Stimulated activated CD4-positive, alpha-beta T cell treated with anti-CD3 and anti-CD28 coated beads, Interleukin-12 subunit alpha, Interleukin-12 subunit beta, amount 100 ng/mL, for 48 hours (primary cell): ENCODE measurements at regions not wholly inside any gene's neighbourhood (a gene's known extent, or its start where the extent isn't known, plus 50 kb on each side); places are given as distances from the start of the nearest gene placed in this dataset.
"Not testable (repeated sequence)": the region's sequence is repeated elsewhere in the genome, so short reads cannot be mapped to it uniquely, and the experiment has no call there.

Source experiments
- DNase-seq, 3 donors: peaks; one replicate each; pipeline ENCODE4 v3.0.0-alpha.2; 2020; ENCODE audit warnings: low read depth in 2 of 3, low spot score in 1 of 3

- no peak for DNase-seq
Observed at GRCh38 chr3:99586701-99587100, 51.7 kb upstream of the COL8A1 start.

- DNase-seq, result no peak
Observed at GRCh38 chr3:99579965-99580364, 58.4 kb upstream of the COL8A1 start.

- no peak for DNase-seq
Observed at GRCh38 chr3:99579246-99579645, 59.1 kb upstream of the COL8A1 start.

GRCh38 chr3:99578339-99578970 is 59.9 kb upstream of the COL8A1 start:
- no peak for DNase-seq

- DNase-seq, result no peak
Observed at GRCh38 chr3:99576904-99577559, 61.4 kb upstream of the COL8A1 start.

GRCh38 chr3:99575683-99576082 is 62.7 kb upstream of the COL8A1 start:
- no peak for DNase-seq

GRCh38 chr3:99570061-99570460 is 68.3 kb upstream of the COL8A1 start:
- no peak for DNase-seq

GRCh38 chr3:99568663-99569335 is 69.6 kb upstream of the COL8A1 start:
- no peak for DNase-seq

- DNase-seq, result no peak
Observed at GRCh38 chr3:99565331-99565730, 73.1 kb upstream of the COL8A1 start.

GRCh38 chr3:99562990-99563607 is 75.3 kb upstream of the COL8A1 start:
- no peak for DNase-seq

GRCh38 chr3:99562138-99562537 is 76.3 kb upstream of the COL8A1 start:
- no peak for DNase-seq

GRCh38 chr3:99561056-99561455 is 77.3 kb upstream of the COL8A1 start:
- no peak for DNase-seq

- DNase-seq, result no peak
Observed at GRCh38 chr3:99559196-99559595, 79.2 kb upstream of the COL8A1 start.

GRCh38 chr3:99555885-99556284 is 82.5 kb upstream of the COL8A1 start:
- not testable (repeated sequence) for DNase-seq

- DNase-seq, result no peak
Observed at GRCh38 chr3:99551520-99551919, 86.9 kb upstream of the COL8A1 start.

GRCh38 chr3:99549957-99550603 is 88.3 kb upstream of the COL8A1 start:
- DNase-seq, result no peak

GRCh38 chr3:99549220-99549619 is 89.2 kb upstream of the COL8A1 start:
- DNase-seq, result no peak

GRCh38 chr3:99548674-99549073 is 89.7 kb upstream of the COL8A1 start:
- DNase-seq, result no peak

GRCh38 chr3:99545941-99546580 is 92.3 kb upstream of the COL8A1 start:
- no peak for DNase-seq

GRCh38 chr3:99544786-99545281 is 93.6 kb upstream of the COL8A1 start:
- DNase-seq, result no peak

GRCh38 chr3:99543796-99544195 is 94.6 kb upstream of the COL8A1 start:
- DNase-seq, result no peak
